ENCODE measurements at regions not wholly inside any gene's neighbourhood (a gene's known extent, or its start where the extent isn't known, plus 50 kb on each side); places are given as distances from the start of the nearest gene placed in this dataset.
"Not testable (repeated sequence)": the region's sequence is repeated elsewhere in the genome, so short reads cannot be mapped to it uniquely, and the experiment has no call there.

DNA sequence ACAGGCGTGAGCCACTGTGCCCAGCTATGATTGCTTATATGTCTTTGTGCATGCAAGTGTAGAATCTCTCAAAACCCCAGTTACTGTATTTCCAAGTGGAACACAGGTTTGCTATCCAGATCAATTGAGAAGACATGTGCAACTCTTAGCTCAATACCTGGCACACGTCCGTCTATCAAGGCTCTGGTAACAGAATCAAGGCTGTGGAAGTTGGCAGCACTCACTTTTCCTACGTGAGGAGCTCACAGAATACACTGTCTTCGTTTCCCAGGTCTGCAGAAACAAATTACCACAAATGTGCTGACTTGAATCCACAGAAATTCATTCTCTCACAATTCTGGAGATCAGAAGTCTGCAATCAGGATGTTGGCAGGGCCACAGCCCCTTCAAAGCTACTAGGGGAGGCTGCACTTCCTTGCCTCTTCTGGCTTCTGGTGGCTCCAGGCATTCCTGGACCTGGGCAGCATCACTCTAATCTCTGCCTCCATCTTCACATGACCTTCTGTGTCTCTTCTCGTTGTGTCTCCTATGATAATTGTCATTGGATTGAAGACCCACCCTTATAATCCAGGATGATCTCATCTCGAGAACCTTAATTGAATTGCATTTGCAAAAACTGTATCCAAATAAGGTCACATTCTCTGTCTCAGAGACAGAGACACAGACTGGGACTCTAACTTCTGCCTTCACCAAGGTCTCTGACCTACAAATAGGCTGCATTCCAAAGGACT lies 84.8 kb upstream of the C7orf33 start:
- DNase-seq (no peak), ATAC-seq (no peak)
- Histone ChIP-seq H3K36me3 (replicated peaks in 1 of 2; ENCODE audit: insufficient read depth in 1 of 2, low read depth in 2 of 2) (no peaks in the 10 kb centered on the region), H3K9me3 (no peaks in the 10 kb centered on the region), H3K27me3 (no peaks in the 10 kb centered on the region), H3K4me3 (no peak overlapping the region), H3K4me1 (peaks cover 11% of the 10 kb centered on the region), H3K27ac (no peak overlapping the region)
- intact Hi-C loops (cut with DNase I) = no loop called here
- TF ChIP-seq POLR2A (IDR thresholded peaks at IDR 0.05) = no peak
- TF ChIP-seq, protein P1, sequence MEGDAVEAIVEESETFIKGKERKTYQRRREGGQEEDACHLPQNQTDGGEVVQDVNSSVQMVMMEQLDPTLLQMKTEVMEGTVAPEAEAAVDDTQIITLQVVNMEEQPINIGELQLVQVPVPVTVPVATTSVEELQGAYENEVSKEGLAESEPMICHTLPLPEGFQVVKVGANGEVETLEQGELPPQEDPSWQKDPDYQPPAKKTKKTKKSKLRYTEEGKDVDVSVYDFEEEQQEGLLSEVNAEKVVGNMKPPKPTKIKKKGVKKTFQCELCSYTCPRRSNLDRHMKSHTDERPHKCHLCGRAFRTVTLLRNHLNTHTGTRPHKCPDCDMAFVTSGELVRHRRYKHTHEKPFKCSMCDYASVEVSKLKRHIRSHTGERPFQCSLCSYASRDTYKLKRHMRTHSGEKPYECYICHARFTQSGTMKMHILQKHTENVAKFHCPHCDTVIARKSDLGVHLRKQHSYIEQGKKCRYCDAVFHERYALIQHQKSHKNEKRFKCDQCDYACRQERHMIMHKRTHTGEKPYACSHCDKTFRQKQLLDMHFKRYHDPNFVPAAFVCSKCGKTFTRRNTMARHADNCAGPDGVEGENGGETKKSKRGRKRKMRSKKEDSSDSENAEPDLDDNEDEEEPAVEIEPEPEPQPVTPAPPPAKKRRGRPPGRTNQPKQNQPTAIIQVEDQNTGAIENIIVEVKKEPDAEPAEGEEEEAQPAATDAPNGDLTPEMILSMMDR (IDR thresholded peaks at IDR 0.05) = no peak
- 34 to 44% methylated on average over 6 to 7 of the region's 7 CpGs for WGBS, 2 donors

DNA sequence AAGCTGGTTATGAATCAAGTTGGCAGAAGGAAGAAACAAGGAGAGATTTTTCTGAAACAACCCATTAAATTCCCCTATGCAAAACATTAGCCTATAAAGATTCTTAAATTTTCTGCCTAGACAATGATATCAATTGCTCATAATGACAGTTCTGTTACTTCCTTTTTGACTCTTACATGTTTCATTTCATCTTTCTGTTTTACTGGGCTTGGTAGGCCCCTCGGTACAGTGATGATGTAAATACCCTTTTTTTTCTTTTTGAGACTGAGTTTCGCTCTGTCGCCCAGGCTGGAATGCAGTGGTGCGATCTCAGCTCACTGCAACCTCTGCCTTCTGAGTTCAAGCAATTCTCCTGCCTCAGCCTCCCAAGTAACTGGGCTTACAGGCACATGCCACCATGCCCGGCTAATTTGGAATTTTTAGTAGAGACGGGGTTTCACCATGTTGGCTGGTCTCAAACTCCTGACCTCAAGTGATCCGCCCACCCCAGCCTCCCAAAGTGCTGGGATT lies 83.4 kb upstream of the C7orf33 start:
- H3K4me1 ChIP-seq; H3K9me3 ChIP-seq; intact Hi-C loops (cut with DNase I); H3K27ac ChIP-seq; H3K4me3 ChIP-seq; H3K36me3 ChIP-seq (replicated peaks in 1 of 2; ENCODE audit: insufficient read depth in 1 of 2, low read depth in 2 of 2); DNase-seq; H3K27me3 ChIP-seq; ATAC-seq: not testable (repeated sequence)
- 83 to 88% methylated on average over 7 of the region's 7 CpGs for WGBS, 2 donors

DNA sequence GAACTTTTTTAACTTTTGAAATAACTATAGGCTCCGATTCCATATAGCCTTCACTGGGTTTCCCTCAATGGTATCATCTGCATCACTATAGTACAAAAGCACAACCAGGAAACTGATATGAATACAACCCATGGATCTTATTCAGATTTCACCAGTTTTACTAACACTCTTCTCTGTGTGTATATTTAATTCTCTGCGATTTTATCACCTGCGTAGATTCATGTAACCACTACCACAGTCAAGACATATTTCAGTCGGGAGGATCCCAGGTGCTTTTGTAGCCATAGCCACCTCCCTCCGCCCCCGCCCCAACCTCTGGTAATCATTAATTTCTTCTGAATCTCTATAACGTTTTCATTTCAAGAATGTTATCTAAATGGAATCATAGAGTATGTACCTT lies 82.8 kb upstream of the C7orf33 start:
- H3K27me3 ChIP-seq = no peaks in the 10 kb centered on the region
- H3K36me3 ChIP-seq (replicated peaks in 1 of 2; ENCODE audit: insufficient read depth in 1 of 2, low read depth in 2 of 2) = no peaks in the 10 kb centered on the region
- H3K9me3 ChIP-seq = no peaks in the 10 kb centered on the region
- DNase-seq (no peak), ATAC-seq (no peak)
- WGBS, 2 donors = 48 to 52% methylated on average over 7 of the region's 7 CpGs
- H3K4me1 ChIP-seq = no peaks in the 10 kb centered on the region
- intact Hi-C loops (cut with DNase I) = no loop called here
- no peak overlapping the region for H3K4me3 ChIP-seq
- TF ChIP-seq, protein P1 (IDR thresholded peaks at IDR 0.05) = no peak
- no peak for TF ChIP-seq POLR2A (IDR thresholded peaks at IDR 0.05)
- no peak overlapping the region for H3K27ac ChIP-seq

DNA sequence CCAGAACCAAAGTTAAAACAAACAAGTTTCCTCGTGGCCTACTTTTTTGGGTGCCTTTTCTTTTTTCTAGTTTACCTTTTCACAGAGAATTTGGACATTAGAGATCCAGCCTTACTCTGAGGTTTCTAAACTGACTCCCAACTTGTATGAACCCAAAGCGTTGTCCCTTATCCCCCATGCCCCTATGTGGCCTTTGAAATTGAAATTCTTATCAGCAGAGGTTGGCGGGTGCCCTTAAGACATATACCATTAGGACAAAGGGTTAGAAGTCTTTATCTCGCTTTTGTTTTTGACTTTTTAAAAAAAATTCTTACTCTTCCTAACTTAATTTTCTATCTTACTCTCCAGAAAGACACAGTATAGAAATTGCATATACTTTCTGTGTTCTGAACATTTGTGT lies 76.3 kb upstream of the C7orf33 start:
- no peaks in the 10 kb centered on the region for H3K36me3 ChIP-seq (replicated peaks in 1 of 2; ENCODE audit: insufficient read depth in 1 of 2, low read depth in 2 of 2)
- no peak for ATAC-seq
- intact Hi-C loops (cut with DNase I) = no loop called here

DNA sequence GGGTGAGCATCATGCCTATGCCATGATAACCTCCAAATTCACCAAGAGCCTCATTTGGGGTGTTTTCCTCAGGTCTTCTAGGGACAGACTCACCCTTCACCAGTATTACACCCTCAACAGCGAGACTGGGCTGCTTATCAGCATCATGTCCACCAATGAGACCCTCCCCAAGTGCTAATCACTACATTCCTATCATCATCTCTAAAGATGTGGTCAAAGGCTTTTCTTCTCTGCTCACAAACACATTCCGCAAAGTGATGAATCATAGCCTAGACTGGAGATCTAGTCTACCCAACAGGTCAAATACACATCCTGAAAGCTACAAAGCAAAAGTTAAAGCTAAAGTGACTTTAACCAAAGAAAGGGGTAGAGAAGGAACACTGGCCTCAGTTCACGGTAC lies 75.3 kb upstream of the C7orf33 start:
- no peaks in the 10 kb centered on the region for H3K9me3 ChIP-seq
- DNase-seq (no peak), ATAC-seq (no peak)
- H3K27ac ChIP-seq = no peak overlapping the region
- no peaks in the 10 kb centered on the region for H3K27me3 ChIP-seq
- no peaks in the 10 kb centered on the region for H3K4me1 ChIP-seq
- TF ChIP-seq, protein P1 (IDR thresholded peaks at IDR 0.05) = no peak
- no peak for TF ChIP-seq POLR2A (IDR thresholded peaks at IDR 0.05)
- H3K36me3 ChIP-seq (replicated peaks in 1 of 2; ENCODE audit: insufficient read depth in 1 of 2, low read depth in 2 of 2) = no peaks in the 10 kb centered on the region
- H3K4me3 ChIP-seq = no peak overlapping the region
- intact Hi-C loops (cut with DNase I) = no loop called here
- WGBS, 2 donors = 83 to 84% methylated on average over 3 of the region's 3 CpGs

More for the DNA sequence above, 76.3 kb upstream of the C7orf33 start:
- Histone ChIP-seq H3K27ac (no peak overlapping the region), H3K27me3 (no peaks in the 10 kb centered on the region), H3K4me3 (no peak overlapping the region), H3K9me3 (no peaks in the 10 kb centered on the region), H3K4me1 (no peaks in the 10 kb centered on the region)
- TF ChIP-seq, protein P1 (IDR thresholded peaks at IDR 0.05) = no peak
- TF ChIP-seq POLR2A (IDR thresholded peaks at IDR 0.05) = no peak
- WGBS, 2 donors = 62 to 64% methylated on average over 4 of the region's 4 CpGs
- DNase-seq = no peak

All from body of pancreas (tissue), 4 donors.